GM19043 (cell line): ENCODE measurements at regions not wholly inside any gene's neighbourhood (a gene's known extent, or its start where the extent isn't known, plus 50 kb on each side); places are given as distances from the start of the nearest gene placed in this dataset.
"Not testable (repeated sequence)": the region's sequence is repeated elsewhere in the genome, so short reads cannot be mapped to it uniquely, and the experiment has no call there.

Experiments used
- ATAC-seq: cut with Tn5 transposase; IDR thresholded peaks from one replicate; pipeline ENCODE4 v1.9.1; 2021; ENCODE audit warnings: low read depth; ENCODE audit not compliant: unreplicated experiment

DNA sequence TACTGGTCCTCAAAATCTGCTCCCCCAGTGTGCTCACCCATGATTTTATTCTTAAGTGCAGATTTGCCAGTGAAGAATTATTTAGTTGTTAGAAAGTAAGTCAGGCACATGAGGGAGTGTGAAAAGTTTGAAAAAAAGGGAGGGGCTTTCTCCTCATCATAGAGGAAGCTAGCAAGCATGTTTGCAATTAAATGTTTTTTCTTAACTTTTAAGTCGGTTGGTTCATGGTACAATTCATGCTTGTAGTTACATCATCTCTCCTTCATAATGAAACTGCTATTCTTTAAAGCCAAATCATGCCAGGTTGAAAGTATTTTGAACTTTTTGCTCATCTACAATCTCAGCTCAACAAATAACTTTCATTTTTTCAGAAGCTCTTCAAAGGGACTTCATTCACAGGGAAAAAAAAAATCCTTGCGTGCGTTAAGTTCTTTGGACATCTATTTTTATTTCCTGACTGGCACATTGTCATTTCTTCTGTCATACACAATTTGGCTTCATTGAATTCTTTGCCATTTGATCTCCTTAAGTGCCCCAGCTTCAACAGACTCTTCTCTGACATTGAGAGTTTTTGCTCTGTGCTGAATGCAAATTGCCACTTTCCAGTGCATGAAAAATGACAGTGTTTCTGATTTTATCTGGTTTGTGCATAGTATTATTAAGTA lies 456.9 kb downstream of the TMEM232 start:
- no peak for ATAC-seq

GRCh38 chr5:110275878-110276277 lies 450.6 kb downstream of the TMEM232 start:
- no peak for ATAC-seq

DNA sequence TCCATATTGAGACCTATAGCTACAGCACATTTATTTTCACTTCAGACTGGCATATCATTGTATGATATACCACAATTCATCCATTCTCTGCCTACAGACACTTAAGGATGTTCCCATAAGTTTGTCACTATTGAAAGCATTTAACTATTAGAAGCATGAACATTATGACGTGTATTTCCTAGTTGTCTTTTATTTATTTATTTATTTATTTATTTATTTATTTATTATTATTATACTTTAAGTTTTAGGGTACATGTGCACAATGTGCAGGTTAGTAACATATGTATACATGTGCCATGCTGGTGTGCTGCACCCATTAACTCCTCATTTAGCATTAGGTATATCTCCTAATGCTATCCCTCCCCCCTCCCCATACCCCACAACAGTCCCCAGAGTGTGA lies 448.0 kb downstream of the TMEM232 start:
- ATAC-seq = not testable (repeated sequence)

GRCh38 chr5:110284121-110284520 lies 442.4 kb downstream of the TMEM232 start:
- not testable (repeated sequence) for ATAC-seq

DNA sequence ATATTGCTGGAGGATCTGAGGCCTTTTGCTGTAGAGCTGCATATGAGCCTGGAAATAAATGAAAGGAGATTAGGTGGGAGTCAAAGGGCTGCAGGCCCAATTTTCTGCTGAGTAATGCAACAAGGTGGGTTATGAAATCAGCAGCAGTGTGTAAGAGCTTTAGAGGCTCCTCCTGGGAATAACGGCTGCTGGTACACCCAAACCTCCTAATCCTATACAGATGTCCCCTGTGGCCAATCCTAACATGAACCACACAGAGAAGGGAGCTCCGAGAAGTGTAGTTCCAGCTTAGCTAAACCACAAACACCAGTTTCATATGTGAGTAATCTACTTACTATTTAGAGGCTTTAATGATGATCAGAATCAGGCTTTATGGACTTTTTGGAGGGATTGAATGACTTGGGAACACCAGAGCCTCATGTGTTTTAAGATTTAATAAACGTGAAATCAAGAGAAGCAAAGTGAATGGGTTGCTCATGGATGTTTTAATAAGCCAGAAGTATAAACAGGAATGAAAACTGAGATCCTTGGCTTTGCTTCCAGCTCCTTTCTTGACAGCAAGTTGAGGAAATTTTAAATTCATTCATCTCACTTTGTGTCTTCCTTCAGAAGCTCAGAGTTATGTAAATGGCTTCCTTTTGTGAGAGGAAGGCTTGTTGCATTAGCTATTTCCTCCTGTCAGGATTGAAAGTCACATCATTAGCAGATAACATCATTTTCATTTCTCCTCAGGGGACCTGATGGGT lies 437.5 kb downstream of the TMEM232 start:
- no peak for ATAC-seq

DNA sequence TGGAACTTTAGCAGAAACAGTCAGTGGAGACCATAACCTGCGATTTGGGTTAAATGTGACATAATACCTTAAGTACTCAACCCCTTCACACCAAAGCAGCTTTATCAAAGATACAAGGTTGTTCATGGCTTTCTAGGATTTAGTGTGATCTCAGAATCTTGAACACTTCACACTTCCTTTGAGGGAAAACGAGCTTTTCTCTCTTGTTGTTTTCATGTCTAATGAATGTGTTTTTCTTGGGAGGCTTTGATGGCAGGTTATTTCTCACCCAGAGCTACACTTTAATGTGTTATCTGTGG lies 437.0 kb downstream of the TMEM232 start:
- ATAC-seq = no peak

DNA sequence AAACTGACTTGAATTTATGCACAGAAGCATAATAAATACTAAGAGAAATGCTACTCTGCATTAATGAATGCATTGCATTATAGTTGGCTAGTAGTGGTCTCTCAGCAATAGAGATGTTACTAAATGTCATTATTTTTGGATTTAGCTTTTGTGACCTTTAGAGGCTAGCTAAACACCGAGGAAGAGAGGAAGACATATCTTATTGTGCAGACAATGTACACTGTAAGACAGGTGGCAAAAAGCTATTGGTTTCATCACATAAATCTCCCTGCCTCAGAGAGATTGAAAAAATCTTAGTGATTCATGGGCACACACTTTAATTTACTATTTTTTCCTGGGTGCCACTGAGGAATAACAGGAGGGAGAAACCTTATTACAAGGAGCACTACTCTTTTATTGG lies 435.9 kb downstream of the TMEM232 start:
- ATAC-seq = no peak

DNA sequence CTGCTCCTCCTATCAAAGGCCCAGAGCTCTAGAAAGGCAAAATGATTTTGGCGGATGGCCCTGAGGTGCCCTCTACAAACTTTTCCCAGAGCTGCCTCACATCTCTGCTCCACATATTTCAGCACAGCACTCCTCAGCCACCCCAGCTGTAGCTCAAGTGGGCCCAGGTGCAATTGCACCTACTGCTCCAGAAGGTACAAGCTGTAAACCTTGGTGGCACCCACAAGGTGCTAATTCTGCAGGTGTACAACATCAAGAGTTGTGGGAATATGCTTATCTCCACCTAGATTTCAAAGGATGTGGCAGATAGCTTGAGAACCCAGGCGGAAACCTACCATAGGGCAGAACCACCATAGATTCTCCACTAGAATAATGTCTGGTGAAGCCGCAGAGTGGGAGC lies 432.2 kb downstream of the TMEM232 start:
- ATAC-seq = no peak

DNA sequence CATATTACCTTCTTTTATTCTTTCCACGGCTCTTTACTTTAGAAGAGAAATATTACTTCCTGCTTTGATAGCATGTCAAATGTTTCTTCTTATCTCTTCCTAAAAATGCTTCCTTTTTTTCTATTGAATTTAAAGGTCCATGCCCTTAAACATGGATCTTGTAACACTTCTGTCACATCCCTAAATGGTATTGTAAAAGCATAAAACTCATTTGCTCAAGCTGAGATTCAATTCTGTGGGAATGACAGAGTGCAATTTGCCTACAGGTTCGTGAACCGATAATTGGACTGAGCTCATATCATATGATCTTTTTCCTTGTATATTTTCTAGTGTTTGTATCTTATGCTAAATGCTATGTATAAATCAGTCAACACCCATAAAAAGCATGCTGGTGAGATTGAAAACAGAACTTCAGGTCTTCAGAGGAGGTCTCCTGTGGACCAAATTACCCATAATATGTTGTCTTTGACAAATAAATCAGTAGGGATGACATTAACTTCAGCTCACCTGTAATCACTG lies 429.3 kb downstream of the TMEM232 start:
- ATAC-seq = no peak

- ATAC-seq = no peak
These were observed 422.3 kb downstream of the TMEM232 start for GRCh38 chr5:110304176-110304575.

GRCh38 chr5:110306650-110307049 lies 419.8 kb downstream of the TMEM232 start:
- ATAC-seq = no peak

DNA sequence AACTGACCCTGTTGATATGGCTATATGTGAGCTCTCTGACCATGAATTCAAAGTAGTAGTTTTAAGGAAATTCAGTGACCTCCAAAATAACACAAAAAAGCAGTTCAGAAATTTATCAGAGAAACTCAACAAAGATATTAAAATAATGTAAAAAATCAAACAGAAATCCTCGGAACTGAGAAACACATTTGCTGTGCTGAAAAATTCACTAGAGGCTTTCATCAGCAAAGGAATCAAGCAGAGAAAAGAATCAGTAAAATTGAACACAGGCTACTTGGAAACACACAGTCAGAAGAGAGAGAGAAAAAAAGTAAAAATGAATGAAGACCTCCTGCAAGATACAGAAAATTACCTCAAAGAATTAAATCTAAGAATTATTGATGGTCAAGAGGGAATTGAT lies 417.2 kb downstream of the TMEM232 start:
- no peak for ATAC-seq

DNA sequence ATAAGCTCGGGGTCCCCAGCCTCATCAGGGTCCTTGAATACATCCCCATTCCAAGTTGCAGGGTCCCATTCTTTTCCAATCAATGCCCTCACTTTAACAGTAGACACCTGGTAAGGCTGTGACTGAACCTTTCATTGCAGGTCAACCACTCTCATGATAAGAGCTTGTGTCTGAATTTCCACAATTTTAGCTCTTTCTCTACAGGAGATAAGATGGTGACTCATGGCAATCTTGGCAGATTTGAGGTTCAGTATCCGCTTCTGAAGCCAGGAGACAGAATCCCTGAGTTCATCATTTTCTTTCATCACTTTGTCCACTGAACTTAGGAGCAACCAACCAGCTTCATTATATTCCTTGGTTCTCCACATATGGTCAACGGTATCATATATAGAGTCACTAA lies 409.9 kb downstream of the TMEM232 start:
- not testable (repeated sequence) for ATAC-seq

- ATAC-seq = no peak
These were observed 405.4 kb downstream of the TMEM232 start for GRCh38 chr5:110321117-110321516.

DNA sequence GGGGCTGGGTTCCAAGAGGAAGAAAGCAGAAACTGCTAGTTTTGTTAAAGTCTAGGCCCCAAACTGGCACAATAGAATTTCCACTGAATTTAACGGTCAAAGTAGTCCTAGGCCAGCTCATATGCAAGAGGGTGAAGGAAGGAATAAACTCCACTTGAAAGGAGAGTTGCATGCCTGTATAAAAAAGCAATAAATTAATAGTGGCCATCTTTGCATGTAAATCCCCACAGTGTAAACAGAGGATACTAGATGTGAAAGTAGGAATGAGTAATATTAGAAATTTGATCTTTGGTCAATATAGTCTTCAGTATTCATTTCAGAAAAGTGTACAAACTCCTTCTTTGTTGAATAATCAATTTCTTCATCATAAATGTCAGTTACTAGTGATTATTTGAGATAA lies 403.1 kb downstream of the TMEM232 start:
- ATAC-seq = no peak

DNA sequence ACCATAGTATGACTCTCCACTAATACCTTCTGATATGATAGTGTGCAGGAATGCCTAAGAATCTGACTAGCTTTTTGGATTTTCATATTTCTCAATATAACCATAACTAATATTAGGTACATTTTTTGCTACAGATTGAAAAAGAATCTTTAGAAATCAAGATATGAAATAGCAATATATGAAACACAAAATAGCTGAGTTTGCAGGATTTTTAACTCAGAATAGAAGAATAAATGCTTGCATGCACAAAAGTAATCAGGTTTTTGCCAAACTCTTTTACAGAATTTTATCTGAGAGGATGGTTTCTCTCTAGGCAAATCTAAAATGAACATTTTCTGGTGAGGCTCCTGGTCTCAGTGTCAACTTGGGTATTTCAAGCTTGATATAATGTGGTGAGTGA lies 402.6 kb downstream of the TMEM232 start:
- no peak for ATAC-seq

- ATAC-seq = no peak
These were observed 401.6 kb downstream of the TMEM232 start for GRCh38 chr5:110324876-110325275.

- ATAC-seq = no peak
These were observed 396.4 kb downstream of the TMEM232 start for GRCh38 chr5:110329955-110330525.

GRCh38 chr5:110333384-110333783 lies 393.1 kb downstream of the TMEM232 start:
- no peak for ATAC-seq

- ATAC-seq = no peak
These were observed 391.0 kb downstream of the TMEM232 start for GRCh38 chr5:110335361-110336066.

GRCh38 chr5:110338341-110339083 lies 388.0 kb downstream of the TMEM232 start:
- ATAC-seq = no peak
